GM12878 (cell line): ENCODE measurements at regions not wholly inside any gene's neighbourhood (a gene's known extent, or its start where the extent isn't known, plus 50 kb on each side); places are given as distances from the start of the nearest gene placed in this dataset.

ENCODE experiments used
- ATAC-seq: fragments of 200-7000 bp; cut with Tn5 transposase; 3 replicates; pipeline ENCODE4 v1.9.1; 2020; ENCODE audit warnings: mild to moderate bottlenecking, moderate library complexity
- BruUV-seq: library from RNA; stranded (reverse); fragments of 400-500 nt; replicated peaks from 2 replicates; lab custom pipeline; 2021; lab: Mats Ljungman, UMichigan
- CTCF ChIA-PET: fragments of 300-600 bp; sonication (Branson Sonifier 250); formaldehyde crosslinking; extraction: SDS; loops from one replicate; lab custom pipeline; 2021; ENCODE audit warnings: inconsistent platforms; lab: Yijun Ruan, JAX
- POLR2A ChIA-PET: fragments of 350-600 bp; formaldehyde crosslinking; extraction: SDS; loops from one replicate; lab custom pipeline; 2021; ENCODE audit warnings: inconsistent platforms; lab: Charles Lee
- RAD21 ChIA-PET: fragments of 300-600 bp; sonication (Branson Sonifier 250); formaldehyde crosslinking; loops from one replicate; lab custom pipeline; 2023; ENCODE audit warnings: antibody characterized with exemption; ENCODE audit not compliant: unreplicated experiment; lab: Charles Lee
- SMC1A ChIA-PET: fragments of 300-600 bp; sonication (Branson Sonifier 250); formaldehyde crosslinking; loops from one replicate; lab custom pipeline; 2023; ENCODE audit not compliant: unreplicated experiment, uncharacterized antibody; lab: Charles Lee
- DNase-seq: peaks from one replicate; pipeline ENCODE4 v3.0.0-alpha.2; 2011; ENCODE audit warnings: low read depth, low spot score
- FAIRE-seq: peaks from 3 replicates; lab custom pipeline; 2011; peaks lifted over from hg19 to GRCh38; lab: Jason Lieb, UNC
- H2AFZ ChIP-seq: 2 replicates; pipeline ENCODE4 v1.6.0; 2011; ENCODE audit warnings: low read depth, low read length, control low read depth; ENCODE audit not compliant: control insufficient read depth
- H3K27ac ChIP-seq: 2 replicates; pipeline ENCODE4 v1.5.1; 2011; ENCODE audit warnings: control low read depth; ENCODE audit not compliant: control insufficient read depth, insufficient read depth
- H3K27me3 ChIP-seq, 2 experiments: replicated peaks in 1 of 2; 2 replicates each; pipeline versions ENCODE4 v1.6.0 to v1.6.1; 2011; ENCODE audit warnings: low read length in 1 of 2; ENCODE audit not compliant: control insufficient read depth in 2 of 2, insufficient read depth in 2 of 2
- H3K36me3 ChIP-seq, 2 experiments: 2 replicates each; pipeline ENCODE4 v1.5.1; 2011; ENCODE audit warnings: low read length in 1 of 2; ENCODE audit not compliant: control insufficient read depth in 2 of 2, insufficient read depth in 2 of 2
- H3K4me1 ChIP-seq: 2 replicates; pipeline ENCODE4 v1.6.1; 2011; ENCODE audit warnings: mild to moderate bottlenecking, low read length, moderate library complexity, mixed read lengths; ENCODE audit not compliant: control insufficient read depth, insufficient read depth
- H3K4me2 ChIP-seq: 2 replicates; pipeline ENCODE4 v1.6.0; 2011; ENCODE audit warnings: control low read depth; ENCODE audit not compliant: control insufficient read depth, insufficient read depth
- H3K4me3 ChIP-seq: fragments of 200-600 bp; sonication (generic); 2 replicates; pipeline ENCODE4 v1.5.1; 2016
- H3K79me2 ChIP-seq: 2 replicates; pipeline ENCODE4 v1.6.0; 2011; ENCODE audit warnings: low read length; ENCODE audit not compliant: control insufficient read depth, insufficient read depth
- H3K9ac ChIP-seq: 2 replicates; pipeline ENCODE4 v1.8.0; 2011; ENCODE audit warnings: low read length, control low read depth, mixed read lengths; ENCODE audit not compliant: control insufficient read depth, insufficient read depth
- H3K9me3 ChIP-seq: replicated peaks from 3 replicates; pipeline ENCODE4 v1.5.1; 2011; ENCODE audit warnings: mild to moderate bottlenecking, low read length; ENCODE audit not compliant: control insufficient read depth, insufficient read depth
- H4K20me1 ChIP-seq: 2 replicates; pipeline ENCODE4 v1.6.0; 2011; ENCODE audit not compliant: control insufficient read depth, insufficient read depth
- ATF7 ChIP-seq: fragments of 450-650 bp; IDR thresholded peaks from 2 replicates; pipeline ENCODE4 v1.6.1; 2016; ENCODE audit warnings: low read depth, mild to moderate bottlenecking
- IKZF1 ChIP-seq: fragments of 450-650 bp; conservative IDR thresholded peaks from 2 replicates; pipeline ENCODE4 v1.6.1; 2017; ENCODE audit warnings: antibody characterized with exemption, mild to moderate bottlenecking
- JUNB ChIP-seq: IDR thresholded peaks from 2 replicates; pipeline ENCODE4 v1.6.1; 2016; ENCODE audit warnings: antibody characterized with exemption, mild to moderate bottlenecking
- MTA2 ChIP-seq: fragments of 450-650 bp; IDR thresholded peaks from 2 replicates; pipeline ENCODE4 v1.6.1; 2016; ENCODE audit warnings: low read depth, mild to moderate bottlenecking, moderate library complexity
- MYB ChIP-seq: fragments of 150-350 bp; IDR thresholded peaks from 2 replicates; pipeline ENCODE4 v1.6.1; 2014; ENCODE audit warnings: mild to moderate bottlenecking, low read depth, low read length, borderline replicate concordance
- NFXL1 ChIP-seq: fragments of 450-650 bp; IDR thresholded peaks from 2 replicates; pipeline ENCODE4 v1.6.1; 2017; ENCODE audit warnings: antibody characterized with exemption, mild to moderate bottlenecking, borderline replicate concordance
- NR2C2 ChIP-seq: IDR thresholded peaks from 2 replicates; pipeline ENCODE4 v1.6.1; 2011; ENCODE audit warnings: borderline replicate concordance, low read depth; ENCODE audit not compliant: control insufficient read depth, insufficient read length
- RELA ChIP-seq: fragments of 450-650 bp; IDR thresholded peaks from 2 replicates; pipeline ENCODE4 v1.8.0; 2014; ENCODE audit warnings: borderline replicate concordance; ENCODE audit not compliant: partially characterized antibody
- SUPT20H ChIP-seq: IDR thresholded peaks from 2 replicates; pipeline ENCODE4 v1.6.1; 2011; ENCODE audit warnings: low read depth, mild to moderate bottlenecking, low read length, moderate library complexity, borderline replicate concordance; ENCODE audit not compliant: control insufficient read depth
- ZNF384 ChIP-seq: IDR thresholded peaks from 2 replicates; pipeline ENCODE4 v1.6.1; 2012; ENCODE audit warnings: low read depth, mild to moderate bottlenecking, low read length, improper control_type of control experiment, borderline replicate concordance
- ZSCAN29 ChIP-seq: fragments of 450-650 bp; IDR thresholded peaks from 2 replicates; pipeline ENCODE4 v1.6.1; 2017; ENCODE audit warnings: mild to moderate bottlenecking, moderate library complexity
- WGBS: methylation state at CpG from one replicate; pipeline ENCODE4 v1.1.6; 2016; ENCODE audit warnings: low lambda C conversion rate; ENCODE audit not compliant: insufficient replicate concordance, insufficient coverage; ENCODE audit errors: missing lambda C conversion rate; 5-methylcytosine and 5-hydroxymethylcytosine counted together
- in situ Hi-C: fragments of 300-500 bp; cut with MboI; formaldehyde crosslinking; loops from 9 replicates; pipeline ENCODE4 v1.14.3; 2018; ENCODE audit warnings: mixed read lengths
- intact Hi-C: fragments of 100-400 bp; cut with micrococcal nuclease; formaldehyde crosslinking; loops from one replicate; pipeline ENCODE4 v1.14.2; 2022; ENCODE audit not compliant: unreplicated experiment
- TF ChIP-seq, protein P1 (sequence below): IDR thresholded peaks from 2 replicates; pipeline ENCODE4 v1.6.1; 2012; ENCODE audit warnings: mild to moderate bottlenecking, low read depth, low read length
- TF ChIP-seq, protein P2 (sequence below): fragments of 450-650 bp; IDR thresholded peaks from 2 replicates; pipeline ENCODE4 v1.6.1; 2017; ENCODE audit warnings: borderline replicate concordance

DNA sequence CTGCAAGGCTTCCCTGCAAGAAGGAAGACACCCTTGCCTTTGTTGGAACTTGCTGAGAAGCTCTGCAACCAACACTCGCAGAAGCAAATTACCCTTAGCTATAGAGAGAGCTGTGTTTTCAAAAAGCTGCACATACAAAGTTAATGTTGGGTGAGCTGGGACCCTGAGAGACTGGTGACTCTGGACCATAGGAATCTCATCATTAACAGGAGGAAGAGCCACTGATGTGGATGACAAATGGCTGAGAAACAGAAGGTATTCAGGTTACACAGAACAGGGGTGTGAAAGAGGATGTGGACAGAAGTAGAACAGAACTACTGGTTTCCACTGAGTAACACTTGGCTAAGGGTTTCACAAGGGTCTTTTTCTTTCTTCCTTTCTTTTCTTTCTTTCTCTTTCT lies 493.5 kb downstream of the IRX1 start:
- Histone ChIP-seq H3K4me3 (no peak overlapping the region), H3K4me1 (no peaks in the 10 kb centered on the region), H2AFZ (no peak overlapping the region), H3K27ac (no peak overlapping the region), H4K20me1 (no peaks in the 10 kb centered on the region), H3K79me2 (no peaks in the 10 kb centered on the region), H3K27me3 (no peaks in the 10 kb centered on the region), H3K9ac (no peak overlapping the region), H3K9me3 (no peaks in the 10 kb centered on the region; the same call in 2 of the 3 replicates), H3K36me3 (no peaks in the 10 kb centered on the region), H3K4me2 (no peak overlapping the region)
- in situ Hi-C loops = no loop called here
- intact Hi-C loops = no loop called here
- FAIRE-seq (no peak), ATAC-seq (no peak), DNase-seq (no peak)
- ChIA-PET POLR2A (no interaction called here), RAD21 (no interaction called here), CTCF (interaction anchor here (1.1 kb wide), 1 partner anchor 76 kb away, joined by 3 read pairs; no protein-coding TSS in a partner anchor), SMC1A (no interaction called here)
- 0% methylated on average over 1 of the region's 1 CpG for WGBS
- TF ChIP-seq ZSCAN29 (no peak), RELA (no peak)
- BruUV-seq = no TSS peak

DNA sequence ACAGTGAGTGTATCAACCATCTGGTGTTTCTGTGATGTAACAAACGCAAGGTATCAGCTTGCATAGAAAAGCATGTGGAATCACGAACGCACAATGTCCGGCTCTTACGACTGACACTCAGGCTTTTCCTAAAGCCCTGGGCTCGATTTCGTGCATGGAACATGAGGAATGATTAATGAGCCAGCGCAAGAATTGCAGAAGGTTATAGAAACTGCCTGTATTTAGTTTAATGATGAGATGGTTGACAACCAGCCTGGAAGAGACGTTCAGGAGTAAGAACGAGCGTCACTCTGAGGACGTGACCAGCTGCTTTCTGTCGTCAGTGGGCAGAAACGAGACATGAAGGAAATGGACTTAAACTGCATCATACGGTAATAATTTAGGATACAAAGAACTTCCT lies 497.6 kb downstream of the IRX1 start:
- FAIRE-seq = no peak
- H3K79me2 ChIP-seq = no peaks in the 10 kb centered on the region
- H3K4me3 ChIP-seq = no peak overlapping the region
- ChIA-PET CTCF (no interaction called here), POLR2A (no interaction called here), RAD21 (no interaction called here), SMC1A (no interaction called here)
- H2AFZ ChIP-seq = no peak overlapping the region
- H3K9me3 ChIP-seq = no peaks in the 10 kb centered on the region; the same call in 2 of the 3 replicates
- no peak for ATAC-seq
- H3K9ac ChIP-seq = no peak overlapping the region
- no peak overlapping the region for H3K27ac ChIP-seq
- intact Hi-C loops = no loop called here
- in situ Hi-C loops = no loop called here
- no TSS peak for BruUV-seq
- H3K27me3 ChIP-seq = no peaks in the 10 kb centered on the region
- H3K4me2 ChIP-seq = no peak overlapping the region
- WGBS = 61% methylated on average over 15 of the region's 15 CpGs
- H3K36me3 ChIP-seq = no peaks in the 10 kb centered on the region
- no peaks in the 10 kb centered on the region for H4K20me1 ChIP-seq
- no peak for DNase-seq
- no peaks in the 10 kb centered on the region for H3K4me1 ChIP-seq
- TF ChIP-seq MYB (no peak), ZNF384 (no peak), ATF7 (no peak), IKZF1 (no peak), MTA2 (no peak), JUNB (no peak), NR2C2 (no peak), NFXL1 (no peak), SUPT20H (no peak)
- TF ChIP-seq, protein P1, sequence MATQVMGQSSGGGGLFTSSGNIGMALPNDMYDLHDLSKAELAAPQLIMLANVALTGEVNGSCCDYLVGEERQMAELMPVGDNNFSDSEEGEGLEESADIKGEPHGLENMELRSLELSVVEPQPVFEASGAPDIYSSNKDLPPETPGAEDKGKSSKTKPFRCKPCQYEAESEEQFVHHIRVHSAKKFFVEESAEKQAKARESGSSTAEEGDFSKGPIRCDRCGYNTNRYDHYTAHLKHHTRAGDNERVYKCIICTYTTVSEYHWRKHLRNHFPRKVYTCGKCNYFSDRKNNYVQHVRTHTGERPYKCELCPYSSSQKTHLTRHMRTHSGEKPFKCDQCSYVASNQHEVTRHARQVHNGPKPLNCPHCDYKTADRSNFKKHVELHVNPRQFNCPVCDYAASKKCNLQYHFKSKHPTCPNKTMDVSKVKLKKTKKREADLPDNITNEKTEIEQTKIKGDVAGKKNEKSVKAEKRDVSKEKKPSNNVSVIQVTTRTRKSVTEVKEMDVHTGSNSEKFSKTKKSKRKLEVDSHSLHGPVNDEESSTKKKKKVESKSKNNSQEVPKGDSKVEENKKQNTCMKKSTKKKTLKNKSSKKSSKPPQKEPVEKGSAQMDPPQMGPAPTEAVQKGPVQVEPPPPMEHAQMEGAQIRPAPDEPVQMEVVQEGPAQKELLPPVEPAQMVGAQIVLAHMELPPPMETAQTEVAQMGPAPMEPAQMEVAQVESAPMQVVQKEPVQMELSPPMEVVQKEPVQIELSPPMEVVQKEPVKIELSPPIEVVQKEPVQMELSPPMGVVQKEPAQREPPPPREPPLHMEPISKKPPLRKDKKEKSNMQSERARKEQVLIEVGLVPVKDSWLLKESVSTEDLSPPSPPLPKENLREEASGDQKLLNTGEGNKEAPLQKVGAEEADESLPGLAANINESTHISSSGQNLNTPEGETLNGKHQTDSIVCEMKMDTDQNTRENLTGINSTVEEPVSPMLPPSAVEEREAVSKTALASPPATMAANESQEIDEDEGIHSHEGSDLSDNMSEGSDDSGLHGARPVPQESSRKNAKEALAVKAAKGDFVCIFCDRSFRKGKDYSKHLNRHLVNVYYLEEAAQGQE = no peak
- TF ChIP-seq, protein P2, sequence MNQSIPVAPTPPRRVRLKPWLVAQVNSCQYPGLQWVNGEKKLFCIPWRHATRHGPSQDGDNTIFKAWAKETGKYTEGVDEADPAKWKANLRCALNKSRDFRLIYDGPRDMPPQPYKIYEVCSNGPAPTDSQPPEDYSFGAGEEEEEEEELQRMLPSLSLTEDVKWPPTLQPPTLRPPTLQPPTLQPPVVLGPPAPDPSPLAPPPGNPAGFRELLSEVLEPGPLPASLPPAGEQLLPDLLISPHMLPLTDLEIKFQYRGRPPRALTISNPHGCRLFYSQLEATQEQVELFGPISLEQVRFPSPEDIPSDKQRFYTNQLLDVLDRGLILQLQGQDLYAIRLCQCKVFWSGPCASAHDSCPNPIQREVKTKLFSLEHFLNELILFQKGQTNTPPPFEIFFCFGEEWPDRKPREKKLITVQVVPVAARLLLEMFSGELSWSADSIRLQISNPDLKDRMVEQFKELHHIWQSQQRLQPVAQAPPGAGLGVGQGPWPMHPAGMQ = no peak
